Colonic mucosa (tissue), 4 donors: ENCODE measurements at regions not wholly inside any gene's neighbourhood (a gene's known extent, or its start where the extent isn't known, plus 50 kb on each side); places are given as distances from the start of the nearest gene placed in this dataset.

Experiments
- DNase-seq: peaks from one replicate; pipeline ENCODE4 v3.0.0-alpha.2; 2020
- H3K27ac ChIP-seq: fragments of 200-600 bp; one replicate; pipeline ENCODE4 v1.8.0; 2021
- H3K27me3 ChIP-seq: fragments of 200-600 bp; one replicate; pipeline ENCODE4 v1.8.0; 2021
- H3K36me3 ChIP-seq: fragments of 200-600 bp; one replicate; pipeline ENCODE4 v1.8.0; 2021
- H3K4me1 ChIP-seq: fragments of 200-600 bp; one replicate; pipeline ENCODE4 v1.8.0; 2021; ENCODE audit warnings: mild to moderate bottlenecking
- H3K4me3 ChIP-seq: fragments of 200-600 bp; one replicate; pipeline ENCODE4 v1.8.0; 2021
- H3K9ac ChIP-seq, 2 donors: one replicate each; pipeline ENCODE4 v1.7.0; 2013; ENCODE audit warnings: control low read depth in 2 of 2, low read depth in 2 of 2, low read length in 2 of 2
- H3K9me3 ChIP-seq: fragments of 200-600 bp; one replicate; pipeline ENCODE4 v1.8.0; 2021
- CTCF ChIP-seq: fragments of 200-600 bp; IDR thresholded peaks from one replicate; pipeline ENCODE4 v1.8.0; 2022; ENCODE audit warnings: antibody characterized with exemption, mild to moderate bottlenecking
- intact Hi-C: fragments of 100-400 bp; cut with DNase I; formaldehyde crosslinking; loops from one replicate; pipeline ENCODE4 v1.14.1; 2022
- donor health status: healthy.
- donor health status: DM: no; HTN: no; CAD: no.
- donor health status: DM: no; HTN: no; CAD: no.

GRCh38 chr2:134190807-134191203 lies 63.1 kb upstream of the MGAT5 start:
- H3K27ac ChIP-seq: no peak overlapping the region
- no peak for DNase-seq
- H3K4me1 ChIP-seq: peaks cover 3% of the 10 kb centered on the region
- no peak overlapping the region for H3K4me3 ChIP-seq
- no peaks in the 10 kb centered on the region for H3K9me3 ChIP-seq
- TF ChIP-seq CTCF: no peak
- H3K9ac ChIP-seq: no peak overlapping the region
- H3K27me3 ChIP-seq: no peaks in the 10 kb centered on the region
- no peaks in the 10 kb centered on the region for H3K36me3 ChIP-seq
- intact Hi-C loops: no loop called here

- peaks cover 3% of the 10 kb centered on the region for H3K4me1 ChIP-seq
- no peaks in the 10 kb centered on the region for H3K36me3 ChIP-seq
- no peak for TF ChIP-seq CTCF
- no peak for DNase-seq
- H3K27me3 ChIP-seq: no peaks in the 10 kb centered on the region
- no peak overlapping the region for H3K27ac ChIP-seq
- no peak overlapping the region for H3K9ac ChIP-seq
- H3K9me3 ChIP-seq: no peaks in the 10 kb centered on the region
- H3K4me3 ChIP-seq: no peak overlapping the region
- intact Hi-C loops: no loop called here
Observed at GRCh38 chr2:134191835-134192234, 62.0 kb upstream of the MGAT5 start.

- H3K9me3 ChIP-seq: no peaks in the 10 kb centered on the region
- H3K9ac ChIP-seq: no peak overlapping the region
- H3K36me3 ChIP-seq: no peaks in the 10 kb centered on the region
- no peak overlapping the region for H3K27ac ChIP-seq
- TF ChIP-seq CTCF: no peak
- H3K27me3 ChIP-seq: no peaks in the 10 kb centered on the region
- intact Hi-C loops: no loop called here
- no peak for DNase-seq
- peaks cover 3% of the 10 kb centered on the region for H3K4me1 ChIP-seq
- no peak overlapping the region for H3K4me3 ChIP-seq
Observed at GRCh38 chr2:134193006-134193405, 60.9 kb upstream of the MGAT5 start.

DNA sequence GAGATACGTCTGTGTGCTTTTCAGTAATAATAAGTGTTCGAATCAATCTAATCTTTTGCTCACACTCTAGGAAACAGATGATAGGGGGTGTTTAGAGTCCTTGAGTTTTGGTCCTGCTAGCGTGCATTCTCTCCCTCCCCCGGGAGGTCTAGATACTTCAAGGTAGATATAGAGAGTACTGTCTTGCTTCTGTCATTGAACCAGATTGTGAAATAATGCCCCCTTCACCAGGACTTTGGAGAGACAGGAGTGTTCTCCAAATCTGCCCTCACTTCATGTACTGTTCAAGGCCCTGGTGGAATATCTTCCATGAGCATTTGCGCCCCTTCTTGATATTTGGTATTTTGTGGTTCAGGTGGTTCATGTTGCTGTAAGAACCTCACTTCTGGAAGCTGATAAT lies 59.4 kb upstream of the MGAT5 start:
- H3K4me3 ChIP-seq: no peak overlapping the region
- H3K36me3 ChIP-seq: no peaks in the 10 kb centered on the region
- H3K4me1 ChIP-seq: peaks cover 3% of the 10 kb centered on the region
- no peaks in the 10 kb centered on the region for H3K9me3 ChIP-seq
- DNase-seq: no peak
- no peak overlapping the region for H3K9ac ChIP-seq
- intact Hi-C loops: no loop called here
- no peak overlapping the region for H3K27ac ChIP-seq
- no peaks in the 10 kb centered on the region for H3K27me3 ChIP-seq
- TF ChIP-seq CTCF: no peak

GRCh38 chr2:134195341-134195740 lies 58.5 kb upstream of the MGAT5 start:
- H3K4me3 ChIP-seq: no peak overlapping the region
- H3K9ac ChIP-seq: no peak overlapping the region
- no peaks in the 10 kb centered on the region for H3K36me3 ChIP-seq
- no peak for DNase-seq
- H3K4me1 ChIP-seq: no peaks in the 10 kb centered on the region
- no peak overlapping the region for H3K27ac ChIP-seq
- intact Hi-C loops: no loop called here
- H3K27me3 ChIP-seq: no peaks in the 10 kb centered on the region
- H3K9me3 ChIP-seq: no peaks in the 10 kb centered on the region
- TF ChIP-seq CTCF: no peak

DNA sequence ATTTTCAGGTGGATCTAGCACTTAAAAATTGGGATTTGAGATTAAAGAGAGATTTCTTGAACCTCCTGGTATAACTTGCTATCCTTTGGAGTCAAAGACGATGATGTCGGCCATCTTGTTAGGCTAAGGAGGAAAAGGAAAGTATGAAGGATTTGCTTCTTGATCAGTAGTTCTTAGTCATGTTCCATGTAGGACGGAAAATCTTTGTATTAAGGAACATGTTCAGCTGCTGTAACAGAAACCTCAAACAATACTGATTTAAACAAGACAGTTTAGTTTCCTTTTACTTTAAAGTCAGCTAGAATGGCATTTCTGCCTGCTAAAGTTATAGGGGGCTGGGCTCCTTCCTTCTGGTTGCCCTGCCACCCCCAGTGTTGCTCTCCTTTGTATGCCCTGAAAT lies 56.4 kb upstream of the MGAT5 start:
- no peak for TF ChIP-seq CTCF
- no peak overlapping the region for H3K9ac ChIP-seq
- no peak overlapping the region for H3K4me3 ChIP-seq
- intact Hi-C loops: no loop called here
- no peaks in the 10 kb centered on the region for H3K27me3 ChIP-seq
- H3K4me1 ChIP-seq: no peaks in the 10 kb centered on the region
- no peaks in the 10 kb centered on the region for H3K36me3 ChIP-seq
- no peak overlapping the region for H3K27ac ChIP-seq
- DNase-seq: no peak
- H3K9me3 ChIP-seq: no peaks in the 10 kb centered on the region
